Stimulated activated CD8-positive, alpha-beta memory T cell treated with anti-CD3 and anti-CD28 coated beads, Interleukin-2, amount 100 ng/mL, for 48 hours (primary cell): ENCODE measurements at regions not wholly inside any gene's neighbourhood (a gene's known extent, or its start where the extent isn't known, plus 50 kb on each side); places are given as distances from the start of the nearest gene placed in this dataset.
"Not testable (repeated sequence)": the region's sequence is repeated elsewhere in the genome, so short reads cannot be mapped to it uniquely, and the experiment has no call there.

Source experiments
- DNase-seq, 2 donors: peaks; one replicate each; pipeline ENCODE4 v3.0.0-alpha.2; 2020; ENCODE audit warnings: low read depth in 2 of 2

DNA sequence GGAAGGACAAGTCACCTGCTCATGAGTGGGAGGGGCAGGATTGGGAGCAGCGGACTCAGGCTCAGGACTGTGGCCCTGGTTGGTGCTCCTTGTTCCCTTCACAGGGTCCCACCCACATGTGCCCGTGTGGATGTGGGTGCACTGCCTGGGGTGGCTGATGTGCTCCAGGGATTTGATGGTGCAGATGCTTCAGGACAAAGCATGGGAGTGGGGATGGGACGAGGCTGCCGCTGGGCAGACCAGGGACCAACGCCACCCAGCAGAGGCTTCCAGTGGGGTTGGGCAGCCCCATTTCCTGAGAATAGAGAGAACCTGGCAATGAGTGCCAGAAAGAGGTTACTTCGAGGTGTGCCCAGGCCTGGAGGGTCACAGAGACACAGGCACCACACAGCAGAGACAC is 65.5 kb upstream of the IGLL5 start:
- no peak for DNase-seq

DNA sequence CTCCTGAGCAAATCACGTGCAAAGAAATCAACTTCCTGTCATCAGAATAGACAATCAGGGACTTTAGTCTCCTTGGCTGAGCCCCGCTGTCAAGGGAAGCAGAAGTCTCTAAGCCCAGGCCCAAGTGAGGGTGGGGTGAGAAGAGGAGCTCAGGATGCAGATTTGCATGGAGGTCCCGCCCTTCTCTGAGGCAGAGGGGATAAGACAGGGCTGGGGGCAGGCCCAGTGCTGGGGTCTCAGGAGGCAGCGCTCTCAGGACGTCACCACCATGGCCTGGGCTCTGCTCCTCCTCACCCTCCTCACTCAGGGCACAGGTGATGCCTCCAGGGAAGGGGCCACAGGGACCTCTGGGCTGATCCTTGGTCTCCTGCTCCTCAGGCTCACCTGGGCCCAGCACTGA is 65.1 kb upstream of the IGLL5 start:
- DNase-seq: not testable (repeated sequence)

DNA sequence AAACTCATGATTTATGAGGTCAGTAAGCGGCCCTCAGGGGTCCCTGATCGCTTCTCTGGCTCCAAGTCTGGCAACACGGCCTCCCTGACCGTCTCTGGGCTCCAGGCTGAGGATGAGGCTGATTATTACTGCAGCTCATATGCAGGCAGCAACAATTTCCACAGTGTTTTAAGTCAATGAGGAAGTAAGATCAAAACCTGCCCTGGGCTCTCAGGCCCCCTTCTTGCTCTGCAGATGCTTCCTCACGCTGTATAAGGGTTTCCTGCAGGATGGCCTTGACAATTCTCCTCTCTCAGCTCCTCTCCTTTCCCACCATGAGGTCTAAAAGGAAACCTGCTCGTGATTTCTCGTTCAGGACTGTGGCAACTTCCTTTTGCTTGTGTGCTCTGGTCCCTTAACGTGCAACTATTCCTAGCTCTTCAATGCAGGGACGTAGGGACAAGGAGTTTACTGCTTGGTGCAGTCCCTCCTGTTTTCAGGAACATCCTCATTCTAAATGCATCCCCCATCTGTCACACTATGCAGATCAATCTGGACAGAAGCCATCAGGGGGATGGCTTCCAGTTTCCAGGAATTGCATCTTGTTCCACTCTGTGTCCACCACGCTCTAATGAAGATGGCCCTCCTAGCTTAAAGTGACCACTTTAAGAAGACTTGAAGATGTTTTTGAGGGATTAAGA is 64.3 kb upstream of the IGLL5 start:
- no peak for DNase-seq

DNA sequence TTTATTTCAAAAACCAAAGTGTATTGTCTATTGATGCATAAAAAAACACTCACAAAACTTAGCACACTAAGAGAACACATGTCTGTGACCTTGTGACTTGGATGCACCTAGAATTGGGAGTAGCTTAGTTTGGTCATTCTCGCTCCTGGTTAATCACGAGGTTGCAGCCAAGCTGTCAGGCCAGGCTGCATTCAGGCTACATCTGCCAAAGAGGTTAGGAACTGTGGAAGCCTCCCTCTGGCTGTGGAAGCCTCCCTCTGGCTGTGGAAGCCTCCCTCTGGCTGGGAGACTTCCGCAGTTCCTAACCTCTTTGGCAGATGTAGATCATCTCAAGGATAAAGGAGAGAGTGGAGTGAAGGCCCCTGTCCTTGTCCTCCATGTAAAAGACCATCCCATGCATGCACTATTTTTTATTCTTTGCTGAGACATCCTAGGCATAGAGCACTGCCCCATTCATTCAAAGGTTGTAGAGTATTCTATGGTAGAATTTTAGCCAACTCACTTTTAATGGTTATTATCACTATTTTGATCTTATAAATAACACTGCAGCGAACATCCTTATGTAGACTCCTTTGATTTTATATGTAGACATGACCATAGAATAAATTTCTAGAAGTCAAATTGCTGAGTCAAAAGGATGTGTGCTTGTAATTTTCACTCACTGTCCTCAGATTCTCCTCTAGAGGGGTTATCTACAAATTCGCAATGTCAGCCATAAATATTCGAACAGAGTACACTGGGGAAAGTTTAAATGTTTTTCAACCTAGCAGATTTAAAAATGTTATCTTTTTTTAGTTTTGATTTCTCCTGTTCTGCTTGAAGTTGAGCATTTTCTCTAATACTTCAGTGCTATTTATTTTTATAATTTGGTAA is 63.0 kb upstream of the IGLL5 start:
- no peak for DNase-seq

DNA sequence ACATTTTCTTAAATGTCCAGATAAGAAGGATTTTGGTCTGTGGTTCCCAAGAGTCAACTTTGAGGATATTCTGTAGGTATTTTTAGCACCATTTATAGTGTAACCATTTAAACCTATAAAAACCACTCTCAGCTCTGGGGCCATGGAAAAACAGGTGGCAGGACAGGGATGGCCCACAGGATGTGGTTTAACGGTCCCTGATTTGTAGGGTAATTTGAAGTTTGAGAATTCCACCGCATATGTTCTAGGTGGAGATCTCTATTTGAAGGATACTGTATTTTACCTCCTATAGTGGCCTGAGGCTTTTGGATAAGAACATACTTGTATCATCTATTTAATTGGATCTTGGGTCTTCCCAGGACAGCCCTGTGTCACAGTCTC is 62.4 kb upstream of the IGLL5 start:
- no peak for DNase-seq

DNA sequence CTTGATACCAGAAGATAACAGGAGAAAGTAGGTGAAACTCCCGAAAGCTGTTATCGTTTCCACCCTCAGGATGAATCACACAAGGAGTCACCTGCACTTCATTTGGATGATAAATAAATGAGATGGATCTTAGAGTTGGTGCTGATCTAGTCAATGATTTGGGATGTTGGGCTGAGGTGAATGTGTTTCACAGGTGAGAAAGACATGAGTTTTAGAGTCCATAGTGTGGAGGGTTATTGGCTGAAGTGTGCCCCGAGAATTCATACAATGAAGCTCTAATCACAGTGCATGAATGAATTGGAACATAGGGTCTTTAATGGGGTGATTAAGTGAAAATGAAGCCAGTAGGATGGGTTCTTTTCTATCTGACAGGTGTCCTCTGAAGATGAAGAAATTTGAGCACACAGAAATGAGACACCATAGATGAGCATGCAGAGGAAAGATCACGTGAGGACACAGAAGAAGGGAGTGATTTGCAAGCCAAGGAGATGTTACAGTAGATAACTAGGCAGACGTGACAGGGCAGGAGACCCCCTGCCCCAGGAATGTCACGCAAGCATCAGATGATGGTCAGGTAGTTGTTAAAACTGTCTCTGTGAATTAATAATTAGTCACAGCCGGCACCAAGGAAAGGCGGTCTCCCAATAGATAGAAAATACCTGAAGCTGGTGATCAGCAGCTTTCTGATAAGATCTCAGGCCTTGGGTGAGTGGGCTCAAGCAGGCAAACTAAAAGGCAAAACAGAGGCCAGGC is 60.3 kb upstream of the IGLL5 start:
- DNase-seq: no peak

DNA sequence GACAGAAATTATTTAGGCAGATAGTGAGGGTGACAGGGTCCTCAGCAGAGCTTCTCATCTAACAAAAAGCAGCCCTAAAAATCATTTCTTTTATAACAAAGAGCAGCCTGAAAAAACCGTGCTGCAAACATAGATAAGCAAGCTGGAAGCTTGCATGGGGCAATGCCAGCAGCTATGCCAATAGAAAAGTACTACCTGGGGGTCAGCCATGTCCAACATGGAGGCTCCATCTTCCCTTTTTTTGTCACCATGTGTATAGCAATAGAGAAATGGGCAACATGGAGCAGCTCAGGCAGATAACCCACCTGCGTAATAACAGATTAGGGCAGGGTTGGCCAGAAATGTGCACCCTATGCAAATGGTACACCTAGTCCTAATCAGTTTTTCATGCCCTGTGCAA is 57.4 kb upstream of the IGLL5 start:
- DNase-seq: no peak

DNA sequence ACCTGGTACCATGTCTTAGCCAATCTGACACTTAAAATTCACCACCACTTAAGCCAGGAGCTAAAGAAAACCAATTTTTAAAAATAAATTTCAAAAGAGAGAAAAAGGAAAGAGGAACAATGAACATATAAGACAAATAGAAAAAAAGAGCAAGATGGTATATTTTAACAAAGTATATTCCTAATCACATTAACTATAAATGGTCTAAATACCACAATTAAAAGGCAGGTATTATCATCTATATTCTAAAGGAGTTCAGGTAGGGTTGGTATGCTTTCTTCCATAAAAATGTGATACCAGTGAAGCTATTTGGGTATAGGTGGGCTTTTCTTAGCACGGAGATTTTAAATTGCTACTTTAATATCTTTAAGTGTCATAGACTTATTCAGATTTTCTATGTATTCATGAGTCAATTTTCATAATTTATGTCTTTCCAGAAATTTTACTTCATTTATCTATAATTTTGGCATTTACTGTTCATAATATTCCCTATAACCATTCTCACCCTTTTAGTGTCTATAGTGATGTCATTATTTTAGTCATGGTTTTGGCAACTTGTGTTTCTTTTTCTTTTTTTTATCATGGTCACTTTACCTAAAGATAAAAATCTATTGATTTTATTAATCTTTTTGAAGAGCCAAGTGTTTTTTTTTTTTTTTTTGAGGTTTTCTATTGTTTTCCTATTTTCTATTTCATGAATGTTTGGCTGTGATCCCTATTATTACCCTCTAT is 56.5 kb upstream of the IGLL5 start:
- DNase-seq: no peak

DNA sequence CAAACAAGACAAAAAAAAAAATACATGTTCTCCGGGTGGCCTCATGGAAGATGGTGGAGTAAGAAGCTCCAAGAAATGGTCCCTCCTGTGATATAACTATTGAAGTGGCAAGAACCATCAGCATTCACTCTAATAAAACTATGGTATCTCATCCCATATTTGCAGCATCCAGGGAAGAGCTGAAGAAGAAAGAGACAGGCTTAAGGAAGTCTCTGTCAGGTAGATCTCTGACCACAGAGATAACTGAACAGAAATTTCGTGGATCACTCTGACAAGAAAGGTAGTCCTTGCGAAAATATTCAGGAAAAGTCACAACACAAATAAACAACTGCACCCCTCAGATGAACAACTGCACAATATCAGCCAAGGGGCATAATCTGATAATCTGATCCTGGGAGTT is 54.6 kb upstream of the IGLL5 start:
- DNase-seq: no peak

DNA sequence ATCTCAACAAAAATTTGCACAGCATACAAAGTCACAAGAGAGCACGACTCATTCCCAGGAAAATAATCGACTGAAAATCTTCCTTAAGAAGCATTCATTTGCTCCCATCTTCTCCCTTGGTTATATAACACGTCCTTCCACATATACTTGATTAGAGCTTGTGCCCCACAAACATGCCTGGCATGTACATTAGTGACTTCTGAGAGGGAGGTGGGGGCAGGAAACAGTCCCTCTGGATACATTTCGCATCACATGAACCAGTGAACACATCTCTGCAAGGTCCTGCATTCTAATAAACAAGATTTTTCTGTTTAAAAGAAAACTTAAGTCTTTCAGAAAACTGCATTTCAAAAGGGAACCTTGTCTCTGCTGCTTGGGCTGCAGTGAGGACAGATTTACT is 54.1 kb upstream of the IGLL5 start:
- no peak for DNase-seq

DNA sequence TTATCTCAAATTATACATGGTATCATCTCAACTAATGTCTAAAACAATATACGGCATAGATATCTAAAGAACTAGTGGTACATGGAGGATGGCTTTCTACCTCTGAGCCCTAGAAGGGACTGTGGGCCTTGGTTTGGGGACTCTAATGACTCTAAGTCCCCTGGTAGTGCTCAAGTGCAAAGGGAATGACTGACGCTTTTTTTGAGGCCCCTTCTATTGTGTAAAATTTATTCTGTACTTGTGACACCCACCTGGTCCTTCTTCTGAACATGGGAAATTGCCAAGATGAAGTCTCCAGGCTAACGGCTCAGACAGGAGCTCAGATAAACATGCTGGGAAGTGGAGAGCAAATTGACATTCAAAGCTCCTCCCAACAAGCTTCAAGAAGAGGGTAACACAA is 53.4 kb upstream of the IGLL5 start:
- DNase-seq: no peak

DNA sequence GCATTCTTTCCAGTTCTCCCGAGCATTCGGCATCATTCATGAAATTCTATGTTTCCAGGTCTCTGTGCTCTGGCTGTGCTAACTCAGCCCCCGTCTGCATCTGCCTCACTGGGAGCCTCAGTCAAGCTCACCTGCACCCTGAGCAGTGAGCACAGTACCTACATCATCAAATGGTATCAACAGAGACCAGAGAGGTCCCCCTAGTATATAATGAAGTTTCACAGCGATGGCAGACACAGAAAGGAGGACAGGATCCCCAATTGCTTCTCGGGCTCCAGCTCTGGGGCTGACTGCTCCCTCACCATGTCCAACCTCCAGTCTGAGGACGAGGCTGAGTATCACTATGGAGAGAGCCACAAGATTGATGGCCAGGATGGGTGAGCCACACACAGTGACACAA is 52.8 kb upstream of the IGLL5 start:
- DNase-seq: no peak

DNA sequence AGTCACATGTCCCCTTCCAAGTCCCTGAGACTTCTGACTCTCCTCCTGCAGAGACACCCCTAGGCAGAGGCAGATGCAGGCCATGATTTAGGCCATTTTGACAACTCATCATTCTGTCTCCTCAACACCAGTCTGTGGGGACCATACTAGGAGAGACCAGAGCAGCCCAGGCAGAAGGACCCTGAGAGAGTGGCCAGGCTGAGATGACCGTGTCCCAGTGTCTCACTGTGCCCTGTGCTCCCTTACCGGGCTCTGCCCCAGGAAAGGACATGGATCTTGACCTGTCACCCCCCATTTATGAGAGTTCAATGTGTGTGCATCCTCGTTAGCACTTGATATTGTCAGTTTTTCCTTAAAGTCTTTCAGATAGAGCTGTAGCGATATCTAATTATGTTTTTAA is 52.4 kb upstream of the IGLL5 start:
- no peak for DNase-seq

DNA sequence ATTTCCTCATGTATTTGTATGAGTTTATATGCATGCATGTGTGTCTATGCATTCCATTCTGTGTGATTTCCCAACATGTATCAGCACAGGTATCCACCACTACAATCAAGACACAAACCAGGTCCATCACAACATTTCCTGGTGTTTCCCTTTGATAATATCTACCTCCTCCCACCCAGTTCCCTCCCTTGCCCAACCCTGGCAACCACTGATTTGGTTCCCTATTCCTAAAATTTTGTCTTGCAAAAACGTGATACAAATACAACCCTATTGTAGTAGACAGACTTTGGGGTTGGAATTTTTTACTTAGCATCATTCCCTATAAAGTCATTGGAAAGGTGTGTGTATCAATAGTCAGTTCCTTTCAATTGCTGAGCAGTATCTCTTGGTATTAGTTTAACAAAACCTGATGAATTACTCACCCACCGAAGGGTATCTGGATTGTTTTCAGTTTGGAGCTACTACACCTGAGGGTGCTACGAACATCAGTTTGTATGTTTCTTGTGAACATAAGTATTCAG is 51.8 kb upstream of the IGLL5 start:
- DNase-seq: no peak

DNA sequence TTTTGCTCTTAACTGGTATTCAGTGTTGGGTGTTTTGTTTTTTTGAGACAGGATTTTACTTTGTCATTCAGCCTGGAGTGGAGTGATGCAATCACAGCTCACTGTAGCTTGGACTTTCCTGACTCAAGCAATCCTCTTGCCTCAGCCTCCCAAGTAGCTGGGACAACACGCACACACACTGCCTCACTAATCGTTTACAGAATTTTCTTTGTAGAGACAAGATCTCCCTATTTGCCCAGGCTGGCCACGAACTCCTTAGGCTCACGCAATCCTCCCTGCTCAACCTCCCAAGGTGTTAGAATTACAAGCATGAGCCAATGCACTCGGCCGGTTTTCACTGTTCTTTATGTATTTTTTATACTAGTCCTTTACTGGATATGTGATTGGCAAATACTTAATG is 51.0 kb upstream of the IGLL5 start:
- no peak for DNase-seq
